HG03460 (cell line): ENCODE measurements at regions not wholly inside any gene's neighbourhood (a gene's known extent, or its start where the extent isn't known, plus 50 kb on each side); places are given as distances from the start of the nearest gene placed in this dataset.

Source experiments
- ATAC-seq: cut with Tn5 transposase; IDR thresholded peaks from one replicate; pipeline ENCODE4 v1.9.1; 2021; ENCODE audit not compliant: unreplicated experiment

DNA sequence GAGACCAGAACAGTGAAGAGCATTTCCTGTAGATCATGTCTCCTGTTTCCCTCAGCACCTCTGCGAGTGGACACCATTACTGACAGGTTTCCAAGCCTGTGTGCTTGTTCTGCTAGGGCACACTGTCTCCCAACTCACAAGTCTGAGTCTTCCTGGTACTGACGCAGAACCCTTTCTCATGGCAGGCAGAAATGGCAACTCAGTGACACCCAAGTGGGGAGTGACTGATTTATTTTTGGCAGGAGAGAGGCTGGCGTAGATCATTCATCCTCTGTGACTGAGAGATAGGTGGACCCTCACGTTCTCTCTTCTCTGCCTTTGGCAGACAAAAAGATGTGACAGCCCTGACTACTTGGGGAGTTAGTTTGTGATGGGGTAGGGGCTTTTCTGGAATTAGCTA, 183.4 kb downstream of the RFC3 start:
- no peak for ATAC-seq

DNA sequence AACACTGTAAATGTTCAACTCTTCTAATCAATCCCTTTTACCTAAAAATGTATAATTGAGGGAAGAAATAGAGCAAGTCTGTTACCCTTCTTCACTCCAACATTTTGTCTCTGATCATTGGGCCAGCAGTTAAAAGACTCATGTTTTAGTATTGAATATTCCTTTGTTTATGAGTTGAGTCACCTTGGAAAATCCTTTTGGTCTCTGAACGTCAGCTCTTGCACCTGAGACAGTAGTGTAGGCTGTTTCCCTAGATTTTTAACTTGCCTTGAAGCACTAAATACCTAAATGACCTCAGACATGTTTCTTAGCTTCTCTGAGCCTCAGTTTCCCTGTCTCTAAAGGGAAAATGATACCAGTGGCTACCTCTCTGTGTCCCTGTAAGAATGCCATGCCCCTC, 184.2 kb downstream of the RFC3 start:
- ATAC-seq, result no peak

DNA sequence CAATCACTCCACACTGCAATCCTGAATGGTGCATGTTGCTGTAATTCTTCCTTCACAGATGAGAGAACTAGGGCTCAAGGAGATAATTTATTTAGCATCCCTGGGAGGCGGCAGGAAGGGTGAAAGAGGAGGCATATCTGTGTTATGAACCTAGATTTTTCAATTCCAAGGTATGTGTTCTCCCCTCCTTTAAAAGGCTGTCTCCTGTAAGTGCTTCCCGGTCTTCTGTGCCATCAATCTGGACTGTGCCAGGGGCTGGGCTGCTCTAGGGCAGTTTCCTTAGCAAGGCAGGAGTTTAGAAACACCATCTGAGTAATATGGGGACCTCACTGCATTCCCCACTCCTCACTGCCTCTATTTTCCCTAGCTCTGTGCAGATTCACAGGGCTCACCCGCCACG, 185.0 kb downstream of the RFC3 start:
- ATAC-seq, result no peak

DNA sequence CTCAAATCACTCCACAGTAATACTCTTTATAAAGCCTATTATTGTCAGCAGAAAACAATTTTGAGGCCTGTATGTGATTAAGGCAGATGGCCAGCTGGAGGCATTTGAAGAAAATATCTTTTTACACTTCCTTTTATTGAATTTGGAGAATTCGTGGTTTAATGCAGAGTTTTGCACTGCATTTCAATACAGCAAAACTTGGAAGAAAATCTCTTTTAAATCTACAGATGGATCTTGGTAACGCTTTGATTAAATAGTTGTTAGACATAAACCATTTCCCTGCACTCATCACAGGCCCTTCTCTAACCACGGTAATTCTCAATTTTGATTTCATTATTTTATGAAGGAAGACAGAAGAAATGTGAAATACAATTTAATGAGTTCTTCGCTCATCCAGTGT, 185.7 kb downstream of the RFC3 start:
- no peak for ATAC-seq

DNA sequence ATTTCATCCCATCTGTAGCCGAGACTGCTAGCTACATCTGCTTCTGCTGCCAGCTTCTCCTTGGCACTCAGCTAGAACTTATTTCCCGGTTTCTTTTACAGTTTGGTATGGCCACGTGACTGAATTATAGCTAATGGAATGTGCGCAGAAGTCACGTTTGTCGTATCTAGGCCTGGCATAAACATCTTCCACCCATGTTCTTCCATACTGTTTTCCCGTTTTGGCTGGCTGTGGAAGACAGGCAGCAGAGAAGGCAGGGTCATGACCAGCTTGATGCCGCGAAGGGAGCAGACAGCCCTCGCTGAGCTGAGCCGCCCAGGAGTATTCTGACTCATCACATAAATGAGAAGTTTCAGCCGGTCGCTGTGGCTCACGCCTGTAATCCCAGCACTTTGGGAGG, 186.7 kb downstream of the RFC3 start:
- ATAC-seq, result no peak

DNA sequence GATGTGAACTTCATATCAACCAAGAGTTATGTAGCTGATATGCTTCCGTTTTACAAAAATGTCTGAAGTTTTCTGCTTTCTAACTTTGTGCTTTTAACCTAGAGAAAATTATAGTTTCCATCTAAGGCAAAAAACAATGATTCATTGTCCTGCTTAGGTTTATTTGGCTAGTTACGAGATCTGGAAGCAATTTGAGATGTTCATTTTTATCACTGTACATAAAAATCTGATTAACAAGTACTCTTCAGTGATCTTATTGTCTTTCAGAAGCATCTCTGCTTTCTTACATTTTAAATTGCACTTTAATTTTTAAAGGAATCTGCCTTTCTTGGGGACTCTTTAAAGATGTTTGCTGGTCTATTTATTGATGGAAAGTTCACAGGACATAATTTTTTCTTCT, 188.1 kb downstream of the RFC3 start:
- ATAC-seq, result no peak

DNA sequence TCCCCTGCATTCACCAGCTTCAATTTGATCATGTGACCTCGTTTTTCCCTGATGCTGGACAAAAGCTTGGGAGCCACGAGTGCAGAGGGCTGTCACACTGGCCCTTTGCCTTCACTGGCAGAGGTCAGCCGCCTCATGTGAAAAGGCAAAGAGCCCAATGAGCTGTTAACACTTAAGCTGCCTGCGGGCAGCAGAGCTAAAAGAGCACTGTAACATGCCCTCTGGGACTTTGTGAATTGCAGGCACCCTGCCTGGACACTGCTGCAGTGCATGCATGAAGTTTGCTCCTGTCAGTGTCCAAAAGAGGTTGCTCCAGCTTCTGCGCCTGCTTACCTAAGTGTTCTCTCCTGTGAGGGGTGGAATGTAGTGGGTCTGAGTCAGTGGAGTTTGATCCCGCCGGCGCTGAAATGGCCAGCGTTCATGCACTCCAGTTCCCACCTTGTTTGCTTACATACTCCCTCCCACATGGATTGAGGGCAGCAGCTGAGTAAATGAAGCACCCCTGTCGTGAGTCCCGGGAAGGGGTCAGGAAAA, 193.7 kb downstream of the RFC3 start:
- no peak for ATAC-seq

DNA sequence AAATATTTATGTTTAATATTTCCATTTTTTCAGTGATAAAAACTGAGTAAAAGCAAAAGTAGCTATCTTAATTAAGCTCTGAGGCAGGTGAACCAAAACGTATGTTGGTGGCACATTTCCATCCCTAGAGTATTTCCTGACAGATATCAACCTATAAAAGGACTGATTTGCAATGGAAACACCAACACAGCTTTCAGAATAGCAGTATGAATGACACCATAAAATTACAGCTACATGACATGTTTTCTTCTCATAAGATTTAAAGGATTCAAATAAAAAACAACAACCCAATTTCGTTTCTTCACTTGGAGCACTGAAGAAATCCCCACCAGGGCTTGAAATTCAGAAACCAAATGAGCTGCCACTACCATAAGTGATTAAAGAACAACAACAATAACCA, 194.4 kb downstream of the RFC3 start:
- ATAC-seq, result no peak

DNA sequence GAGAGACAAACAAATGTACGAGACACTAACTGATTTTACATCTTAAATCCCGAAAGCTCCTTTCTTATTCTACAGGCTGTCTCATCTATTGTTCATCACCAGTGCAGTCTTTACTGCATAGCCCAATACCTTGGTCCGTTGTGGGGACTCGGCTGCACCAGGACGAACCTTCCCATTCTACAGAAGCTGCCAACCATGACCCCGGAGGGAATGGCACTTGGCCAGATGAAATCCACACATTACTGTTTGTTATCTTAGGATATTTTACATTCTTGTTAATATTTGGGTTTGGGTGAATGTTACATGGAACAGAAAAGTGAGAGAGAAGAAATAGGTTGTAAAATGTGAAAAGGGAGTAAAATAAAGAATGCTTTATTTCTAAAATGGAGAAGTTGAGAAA, 195.1 kb downstream of the RFC3 start:
- no peak for ATAC-seq

DNA sequence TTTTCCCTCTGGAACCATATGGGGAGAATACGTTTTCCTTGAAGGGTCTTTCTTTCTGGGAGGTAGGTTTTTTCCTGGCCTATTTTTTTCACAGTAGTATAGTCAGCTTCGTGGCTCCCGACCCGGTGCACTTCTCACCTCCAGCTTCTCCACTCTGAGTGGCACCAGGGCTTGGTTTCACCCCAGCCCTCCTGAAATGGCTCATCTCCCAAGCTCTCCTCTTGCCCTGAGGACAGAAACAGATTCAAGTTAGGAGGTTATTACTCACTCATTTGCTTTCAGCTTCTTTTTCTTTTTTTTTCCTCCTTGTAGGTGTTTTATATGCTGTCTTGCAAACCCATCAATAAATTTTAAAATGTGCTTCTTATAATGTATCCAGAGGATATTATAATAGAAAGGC, 199.3 kb downstream of the RFC3 start:
- ATAC-seq, result no peak

DNA sequence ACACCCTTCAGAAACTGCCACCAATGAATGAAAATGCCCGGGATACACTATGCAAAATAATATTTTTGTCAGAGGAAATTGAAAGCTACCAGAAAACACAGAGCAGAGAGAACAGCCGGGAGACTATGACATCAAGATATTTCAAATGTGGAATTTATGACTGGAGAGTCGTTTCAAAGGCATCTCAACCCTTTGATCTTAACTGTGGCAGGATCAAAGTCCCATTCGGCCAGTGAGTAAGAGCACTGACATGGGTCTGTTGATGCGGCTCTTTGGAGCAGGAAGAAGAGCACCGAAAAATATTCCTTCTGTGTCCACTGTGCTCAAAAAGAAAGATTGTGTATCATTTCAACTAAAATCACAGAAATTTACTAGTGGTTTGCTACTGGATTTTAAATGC, 201.9 kb downstream of the RFC3 start:
- no peak for ATAC-seq

DNA sequence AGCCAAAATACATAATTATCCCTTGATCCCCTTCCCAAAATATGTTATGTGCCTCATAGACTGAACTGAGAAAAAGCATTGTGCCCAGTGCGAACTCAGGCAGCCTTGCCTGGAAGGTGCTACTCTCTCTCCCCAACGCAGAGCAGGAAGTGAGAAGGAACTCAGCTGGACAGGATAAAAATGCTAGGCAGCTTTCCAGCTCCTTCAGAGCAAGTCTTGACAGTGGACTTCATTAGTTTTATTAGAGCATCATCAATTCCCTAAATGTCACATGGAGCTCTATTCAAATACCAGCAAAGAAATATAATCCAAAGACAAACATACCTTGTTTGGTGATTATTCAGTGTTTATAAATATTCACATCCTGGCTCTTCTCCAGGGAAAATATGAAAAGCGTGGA, 202.4 kb downstream of the RFC3 start:
- no peak for ATAC-seq

DNA sequence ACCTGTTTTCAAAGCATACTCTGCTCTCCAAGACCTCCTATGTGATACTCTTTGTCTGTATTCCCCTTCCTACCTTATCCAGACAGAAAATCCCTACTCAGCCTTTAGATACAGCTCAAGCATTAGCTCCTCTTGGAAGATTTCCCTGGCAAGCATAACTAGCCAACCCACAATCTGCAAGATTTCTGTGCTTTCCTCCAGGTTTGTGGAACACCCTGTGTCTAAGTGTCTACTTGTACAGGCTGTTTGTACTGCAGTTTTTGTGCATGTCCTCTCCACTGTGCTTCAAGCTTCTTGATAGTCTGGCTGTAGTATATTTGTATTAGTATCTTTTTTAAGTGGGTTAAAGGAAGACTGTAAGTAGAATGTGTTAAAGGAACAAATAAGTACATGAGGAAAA, 203.7 kb downstream of the RFC3 start:
- no peak for ATAC-seq

DNA sequence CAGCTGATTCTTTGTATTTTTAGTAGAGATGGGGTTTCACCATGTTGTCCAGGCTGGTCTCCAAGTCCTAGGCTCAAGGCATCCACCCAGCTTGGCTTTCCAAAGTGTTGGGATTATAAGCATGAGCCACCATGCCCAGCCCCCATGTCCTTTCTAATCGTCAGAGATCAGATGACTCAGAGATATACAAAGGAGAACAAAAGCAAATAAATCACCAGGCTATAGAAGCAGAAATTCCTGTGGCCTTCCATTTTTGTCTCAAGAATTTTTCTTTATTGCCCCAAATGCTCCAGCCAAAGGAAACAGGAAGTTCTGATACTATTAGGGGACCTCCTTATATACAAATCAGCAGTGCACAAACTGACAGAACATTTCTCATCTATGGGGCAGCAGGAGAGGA, 207.8 kb downstream of the RFC3 start:
- no peak for ATAC-seq

DNA sequence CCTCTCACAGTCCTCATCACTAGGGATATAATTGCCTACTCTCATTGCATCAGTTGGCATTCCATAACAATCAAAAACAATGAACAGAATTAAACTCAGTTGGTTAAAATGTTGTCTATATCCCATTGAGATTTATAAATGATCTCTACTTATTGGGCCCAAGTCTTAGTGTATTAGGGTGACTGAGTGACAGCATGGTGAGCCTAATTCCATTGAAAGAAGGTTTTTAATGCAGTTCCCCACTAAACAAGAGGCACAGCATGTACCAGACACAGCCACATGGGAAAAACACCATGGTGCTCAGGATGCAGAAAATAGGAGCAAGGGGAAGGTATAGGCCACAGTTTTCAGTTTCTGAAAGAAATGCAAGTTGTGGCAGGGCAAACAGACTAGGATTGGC, 208.4 kb downstream of the RFC3 start:
- no peak for ATAC-seq

DNA sequence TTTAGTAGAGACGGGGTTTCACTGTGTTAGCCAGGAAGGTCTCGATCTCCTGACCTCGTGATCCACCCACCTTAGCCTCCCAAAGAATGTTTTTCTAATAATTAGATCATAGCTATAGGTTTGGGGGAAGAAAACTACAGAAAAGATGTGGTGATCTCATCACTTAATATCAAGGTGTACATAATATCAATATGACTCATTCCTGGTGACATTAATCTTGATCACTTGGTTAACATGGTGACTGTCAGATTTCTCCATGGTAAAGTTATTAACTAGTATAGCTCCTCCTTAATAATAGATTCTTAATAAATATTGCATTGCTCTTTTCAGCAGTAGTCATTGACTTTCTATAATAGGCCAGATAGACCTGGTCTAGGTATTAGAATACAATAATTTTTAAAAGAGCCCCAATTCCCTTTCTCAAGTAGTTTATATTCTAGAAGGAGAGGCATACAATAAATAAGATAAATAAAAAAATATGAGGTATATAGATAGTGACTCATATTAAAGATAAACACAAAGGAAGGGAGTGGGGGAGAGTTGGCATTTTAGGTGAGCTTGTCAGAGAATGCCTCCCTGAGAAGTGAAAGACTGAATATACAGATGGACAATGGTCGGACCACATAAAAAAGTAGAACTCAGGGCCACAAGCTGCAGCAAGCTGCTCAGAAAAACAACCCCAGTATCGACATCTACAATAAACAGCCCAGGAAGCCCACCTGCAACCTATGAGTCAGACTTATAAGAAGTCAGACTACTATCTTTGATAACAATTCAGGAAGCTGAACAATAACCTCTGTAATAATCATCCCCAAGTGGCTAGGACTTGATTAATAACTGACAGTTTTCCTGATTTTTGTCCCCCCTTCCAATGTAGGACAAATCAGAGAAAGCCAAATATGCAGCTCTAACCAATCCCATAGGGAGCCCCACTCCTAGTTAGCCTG, 210.8 kb downstream of the RFC3 start:
- no peak for ATAC-seq

DNA sequence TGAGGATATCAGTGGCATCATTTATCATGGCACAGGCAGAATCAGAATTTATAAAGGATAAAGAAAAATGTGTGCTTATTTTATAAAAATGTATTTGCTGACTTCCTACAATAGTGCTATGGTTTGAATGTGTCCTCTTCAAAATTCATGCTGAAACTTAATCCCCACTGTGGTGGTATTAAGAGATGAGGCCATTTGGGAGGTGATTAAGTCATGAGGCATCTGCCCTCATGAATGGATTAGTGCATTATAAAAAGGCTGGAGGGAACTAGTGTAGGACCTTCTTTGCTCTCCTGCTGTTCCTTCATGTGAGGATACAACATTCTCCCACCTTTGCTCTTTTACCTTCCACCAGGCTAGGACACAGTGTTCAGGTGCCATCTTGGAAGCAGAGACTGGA, 212.8 kb downstream of the RFC3 start:
- no peak for ATAC-seq

DNA sequence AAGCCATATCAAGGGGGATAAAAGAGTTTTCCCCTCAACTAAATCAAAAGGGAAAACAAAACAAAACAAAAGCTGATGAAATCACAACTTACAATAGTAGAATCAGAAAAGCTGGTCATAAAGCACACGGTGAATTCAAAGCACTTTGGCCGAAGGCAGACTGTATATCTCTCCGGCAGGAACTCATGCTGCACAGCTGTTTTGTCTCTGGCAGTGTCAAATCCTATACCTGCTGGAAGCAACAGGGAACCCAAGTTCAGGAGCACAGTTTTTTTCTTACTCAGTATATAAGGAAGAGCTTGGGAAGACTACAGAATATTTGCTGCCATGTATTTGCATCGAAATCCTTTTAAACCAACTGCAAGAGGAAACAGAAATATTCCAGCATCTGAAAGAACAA, 213.7 kb downstream of the RFC3 start:
- no peak for ATAC-seq

DNA sequence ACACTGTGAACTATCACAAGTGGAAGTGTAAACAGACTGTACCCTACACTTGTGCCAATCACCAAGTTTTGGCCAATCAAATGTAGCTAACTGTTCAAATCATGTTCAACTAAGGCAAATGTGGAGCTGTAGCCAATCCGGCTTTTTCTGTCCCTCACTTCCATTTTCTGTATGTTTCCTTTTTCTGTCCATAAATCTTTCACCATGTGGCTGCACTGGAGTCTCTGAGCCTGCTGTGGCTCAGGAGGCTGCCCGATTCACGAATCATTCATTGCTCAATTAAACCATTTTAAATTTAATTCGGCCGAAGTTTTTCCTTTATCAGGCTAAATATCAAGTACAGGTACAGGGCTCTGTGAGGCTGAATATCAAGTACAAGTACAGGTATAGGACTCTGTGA, 216.5 kb downstream of the RFC3 start:
- no peak for ATAC-seq

DNA sequence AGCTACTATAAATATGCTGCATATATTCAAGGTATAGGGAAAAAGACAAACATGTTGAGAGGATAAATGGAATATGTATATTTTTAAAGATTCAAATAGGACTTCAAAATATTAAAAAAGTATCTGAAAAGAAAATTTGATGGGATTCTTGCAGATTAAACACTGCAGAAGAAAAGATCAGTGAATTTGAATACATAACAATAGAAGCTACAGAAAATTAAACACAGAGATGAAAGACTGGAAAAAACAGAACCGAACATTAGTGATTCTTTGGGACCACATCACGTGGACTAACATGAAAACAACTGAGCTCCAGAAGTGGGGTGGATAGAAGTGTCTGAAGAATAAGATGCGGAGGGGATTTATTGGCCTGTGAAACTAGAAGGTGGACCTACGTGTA, 217.2 kb downstream of the RFC3 start:
- ATAC-seq, result no peak

DNA sequence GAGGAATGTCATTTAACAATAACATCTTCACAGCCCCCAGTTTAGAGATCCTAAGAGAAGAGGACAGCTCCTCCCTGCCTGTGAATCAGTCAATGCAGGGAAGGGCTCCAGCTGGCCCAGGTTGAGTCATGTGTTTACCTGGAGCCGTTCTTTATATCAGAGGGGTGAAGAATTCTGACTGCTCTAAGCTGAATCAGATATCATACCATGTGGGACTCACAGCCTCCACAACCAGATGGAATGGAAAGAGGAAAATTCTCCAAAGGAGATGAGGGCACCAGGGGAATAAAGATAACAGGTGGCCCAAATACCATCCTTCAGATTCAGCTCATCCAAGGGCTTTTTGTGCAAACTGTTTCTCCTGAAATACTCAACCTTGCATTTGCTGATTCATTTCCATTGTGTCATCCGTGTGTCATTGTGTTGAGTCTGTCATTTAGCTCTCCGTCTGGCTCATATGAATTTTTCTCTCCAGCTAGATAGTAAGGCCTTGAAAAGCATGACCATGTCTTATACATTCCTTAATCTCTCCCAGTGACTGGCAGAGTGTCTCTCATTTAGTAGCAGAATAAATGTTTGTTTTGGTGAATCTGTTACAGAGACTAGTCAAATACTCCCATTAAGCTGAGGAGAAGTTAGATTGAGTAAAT, 217.9 kb downstream of the RFC3 start:
- no peak for ATAC-seq
